ENCODE measurements at regions not wholly inside any gene's neighbourhood (a gene's known extent, or its start where the extent isn't known, plus 50 kb on each side); places are given as distances from the start of the nearest gene placed in this dataset.

GRCh38 chr1:102431253-102431652, 434.5 kb upstream of the OLFM3 start:
- TF ChIP-seq CTCF (tag by site-specific recombination; IDR thresholded peaks at IDR 0.05) (no peak), ZSCAN18 (tag by site-specific recombination; IDR thresholded peaks at IDR 0.05) (no peak), ZNF2 (tag by site-specific recombination; IDR thresholded peaks at IDR 0.05) (no peak), ZBTB7A (tag by site-specific recombination; IDR thresholded peaks at IDR 0.05; ENCODE audit: low read depth) (no peak), ZFP41 (tag by site-specific recombination; IDR thresholded peaks at IDR 0.05; ENCODE audit: borderline replicate concordance) (no peak), REPIN1 (tag by site-specific recombination; IDR thresholded peaks at IDR 0.05; ENCODE audit: low read depth) (no peak), ELK4 (IDR thresholded peaks at IDR 0.05; ENCODE audit: borderline replicate concordance, low read depth, low read length) (no peak), YY1 (tag by site-specific recombination; IDR thresholded peaks at IDR 0.05) (no peak)
- TF ChIP-seq, protein P1, sequence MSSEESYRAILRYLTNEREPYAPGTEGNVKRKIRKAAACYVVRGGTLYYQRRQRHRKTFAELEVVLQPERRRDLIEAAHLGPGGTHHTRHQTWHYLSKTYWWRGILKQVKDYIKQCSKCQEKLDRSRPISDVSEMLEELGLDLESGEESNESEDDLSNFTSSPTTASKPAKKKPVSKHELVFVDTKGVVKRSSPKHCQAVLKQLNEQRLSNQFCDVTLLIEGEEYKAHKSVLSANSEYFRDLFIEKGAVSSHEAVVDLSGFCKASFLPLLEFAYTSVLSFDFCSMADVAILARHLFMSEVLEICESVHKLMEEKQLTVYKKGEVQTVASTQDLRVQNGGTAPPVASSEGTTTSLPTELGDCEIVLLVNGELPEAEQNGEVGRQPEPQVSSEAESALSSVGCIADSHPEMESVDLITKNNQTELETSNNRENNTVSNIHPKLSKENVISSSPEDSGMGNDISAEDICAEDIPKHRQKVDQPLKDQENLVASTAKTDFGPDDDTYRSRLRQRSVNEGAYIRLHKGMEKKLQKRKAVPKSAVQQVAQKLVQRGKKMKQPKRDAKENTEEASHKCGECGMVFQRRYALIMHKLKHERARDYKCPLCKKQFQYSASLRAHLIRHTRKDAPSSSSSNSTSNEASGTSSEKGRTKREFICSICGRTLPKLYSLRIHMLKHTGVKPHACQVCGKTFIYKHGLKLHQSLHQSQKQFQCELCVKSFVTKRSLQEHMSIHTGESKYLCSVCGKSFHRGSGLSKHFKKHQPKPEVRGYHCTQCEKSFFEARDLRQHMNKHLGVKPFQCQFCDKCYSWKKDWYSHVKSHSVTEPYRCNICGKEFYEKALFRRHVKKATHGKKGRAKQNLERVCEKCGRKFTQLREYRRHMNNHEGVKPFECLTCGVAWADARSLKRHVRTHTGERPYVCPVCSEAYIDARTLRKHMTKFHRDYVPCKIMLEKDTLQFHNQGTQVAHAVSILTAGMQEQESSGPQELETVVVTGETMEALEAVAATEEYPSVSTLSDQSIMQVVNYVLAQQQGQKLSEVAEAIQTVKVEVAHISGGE (tag by site-specific recombination; conservative IDR thresholded peaks at IDR 0.05; ENCODE audit: low read depth), result no peak
- TF ChIP-seq, protein P2, sequence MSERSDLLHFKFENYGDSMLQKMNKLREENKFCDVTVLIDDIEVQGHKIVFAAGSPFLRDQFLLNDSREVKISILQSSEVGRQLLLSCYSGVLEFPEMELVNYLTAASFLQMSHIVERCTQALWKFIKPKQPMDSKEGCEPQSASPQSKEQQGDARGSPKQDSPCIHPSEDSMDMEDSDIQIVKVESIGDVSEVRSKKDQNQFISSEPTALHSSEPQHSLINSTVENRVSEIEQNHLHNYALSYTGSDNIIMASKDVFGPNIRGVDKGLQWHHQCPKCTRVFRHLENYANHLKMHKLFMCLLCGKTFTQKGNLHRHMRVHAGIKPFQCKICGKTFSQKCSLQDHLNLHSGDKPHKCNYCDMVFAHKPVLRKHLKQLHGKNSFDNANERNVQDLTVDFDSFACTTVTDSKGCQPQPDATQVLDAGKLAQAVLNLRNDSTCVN (tag by site-specific recombination; optimal IDR thresholded peaks at IDR 0.05), result no peak
- TF ChIP-seq, protein P3, sequence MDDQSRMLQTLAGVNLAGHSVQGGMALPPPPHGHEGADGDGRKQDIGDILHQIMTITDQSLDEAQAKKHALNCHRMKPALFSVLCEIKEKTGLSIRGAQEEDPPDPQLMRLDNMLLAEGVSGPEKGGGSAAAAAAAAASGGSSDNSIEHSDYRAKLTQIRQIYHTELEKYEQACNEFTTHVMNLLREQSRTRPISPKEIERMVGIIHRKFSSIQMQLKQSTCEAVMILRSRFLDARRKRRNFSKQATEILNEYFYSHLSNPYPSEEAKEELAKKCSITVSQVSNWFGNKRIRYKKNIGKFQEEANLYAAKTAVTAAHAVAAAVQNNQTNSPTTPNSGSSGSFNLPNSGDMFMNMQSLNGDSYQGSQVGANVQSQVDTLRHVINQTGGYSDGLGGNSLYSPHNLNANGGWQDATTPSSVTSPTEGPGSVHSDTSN (CRISPR knock-in tag; IDR thresholded peaks at IDR 0.05), result no peak
